ENCODE measurements at regions not wholly inside any gene's neighbourhood (a gene's known extent, or its start where the extent isn't known, plus 50 kb on each side); places are given as distances from the start of the nearest gene placed in this dataset.

DNA sequence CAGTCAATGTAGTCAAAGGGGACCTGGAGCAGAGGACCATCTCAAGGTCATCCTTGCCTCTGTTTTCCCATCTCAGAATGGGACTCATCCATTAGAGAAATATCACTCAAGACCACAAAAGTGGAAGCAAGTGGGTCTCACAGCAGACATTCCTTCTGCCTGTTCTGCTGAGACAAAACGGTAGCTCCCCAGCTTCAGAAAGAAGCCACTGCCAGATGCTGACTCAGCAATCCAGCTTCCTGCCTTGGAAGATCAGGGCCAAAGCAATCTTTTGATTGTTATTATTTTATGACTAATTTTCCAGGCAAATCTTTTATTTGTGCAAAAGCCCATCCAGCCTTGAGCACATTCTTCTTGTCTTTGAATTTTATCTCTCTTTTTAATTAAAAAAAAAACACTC is 86.8 kb downstream of the CCT6B start:
- H3K4me3 ChIP-seq (ENCODE audit: low read depth, low read length), result no peak overlapping the region
- DNase-seq (ENCODE audit: low read depth), result no peak
- TF ChIP-seq CTCF (IDR thresholded peaks at IDR 0.05; ENCODE audit: low read depth, low read length, missing control alignments), result no peak

- DNase-seq (ENCODE audit: low read depth), result no peak
- no peak for TF ChIP-seq CTCF (IDR thresholded peaks at IDR 0.05; ENCODE audit: low read depth, low read length, missing control alignments)
- no peak overlapping the region for H3K4me3 ChIP-seq (ENCODE audit: low read depth, low read length)
These were observed 88.6 kb downstream of the CCT6B start for GRCh38 chr17:34872640-34873039.

DNA sequence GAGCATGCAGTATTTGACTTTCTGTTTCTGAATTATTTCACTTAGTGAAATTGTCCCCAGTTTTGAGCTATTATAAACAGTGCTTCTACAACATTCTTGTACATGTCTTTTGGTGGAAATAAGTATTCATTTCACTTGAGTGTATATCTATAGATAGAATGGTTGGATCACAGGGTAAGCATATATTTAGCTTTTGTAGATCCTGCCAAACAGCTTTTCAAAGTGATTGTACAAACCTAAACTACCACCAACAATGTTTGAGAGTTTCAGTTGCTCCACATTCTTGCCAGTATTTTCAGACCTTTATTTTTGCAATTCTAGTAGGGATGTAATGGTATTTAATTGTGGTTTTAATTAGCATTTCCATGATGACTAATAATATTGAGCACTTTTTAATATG is 91.6 kb downstream of the CCT6B start:
- no peak for TF ChIP-seq CTCF (IDR thresholded peaks at IDR 0.05; ENCODE audit: low read depth, low read length, missing control alignments)
- no peak for DNase-seq (ENCODE audit: low read depth)
- H3K4me3 ChIP-seq (ENCODE audit: low read depth, low read length), result no peak overlapping the region

DNA sequence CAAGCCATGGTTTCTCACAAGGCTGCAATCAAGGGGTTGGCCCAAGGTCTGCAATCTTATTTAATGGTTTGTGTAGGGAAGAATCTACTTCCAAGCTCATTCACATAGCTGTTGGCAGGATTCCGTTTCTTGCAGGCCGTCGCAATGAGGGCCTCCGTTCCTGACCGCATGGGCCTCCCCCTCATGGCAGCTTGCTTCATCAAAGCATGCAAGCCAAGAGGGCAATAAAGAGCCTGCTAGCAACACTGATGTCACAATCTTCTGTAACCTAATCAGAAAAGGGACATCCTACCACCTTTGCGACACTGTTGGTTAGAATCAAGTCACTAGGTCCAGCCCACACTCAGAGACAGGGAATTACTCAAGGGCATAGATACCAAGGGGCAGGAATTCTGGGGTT is 95.5 kb downstream of the CCT6B start:
- no peak for TF ChIP-seq CTCF (IDR thresholded peaks at IDR 0.05; ENCODE audit: low read depth, low read length, missing control alignments)
- no peak overlapping the region for H3K4me3 ChIP-seq (ENCODE audit: low read depth, low read length)
- no peak for DNase-seq (ENCODE audit: low read depth)

GRCh38 chr17:34862384-34862783 is 98.9 kb downstream of the CCT6B start:
- TF ChIP-seq CTCF (IDR thresholded peaks at IDR 0.05; ENCODE audit: low read depth, low read length, missing control alignments), result no peak
- DNase-seq (ENCODE audit: low read depth), result no peak

DNA sequence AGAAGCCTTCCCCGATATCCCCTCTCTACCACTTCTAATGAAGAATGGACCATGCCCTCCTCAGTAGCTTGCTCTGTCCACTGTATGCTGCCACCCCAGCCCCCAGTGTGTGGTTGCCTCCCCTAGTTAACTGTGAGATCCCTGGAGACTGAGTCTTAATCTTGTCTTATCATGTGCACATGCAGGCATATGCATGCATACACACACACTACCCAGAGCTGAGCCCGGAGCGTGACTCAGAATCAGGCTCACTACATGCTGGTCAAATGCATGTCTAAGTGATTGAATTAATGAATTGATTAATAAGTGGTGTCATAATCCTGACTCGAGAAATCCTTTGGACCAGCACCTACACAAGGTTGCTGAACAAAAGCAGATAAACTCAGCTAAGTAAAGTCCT is 99.4 kb downstream of the CCT6B start:
- TF ChIP-seq CTCF (IDR thresholded peaks at IDR 0.05; ENCODE audit: low read depth, low read length, missing control alignments), result no peak
- no peak for DNase-seq (ENCODE audit: low read depth)
- H3K4me3 ChIP-seq (ENCODE audit: low read depth, low read length), result no peak overlapping the region

More at GRCh38 chr17:34862384-34862783, 98.9 kb downstream of the CCT6B start:
- no peak overlapping the region for H3K4me3 ChIP-seq (ENCODE audit: low read depth, low read length)

DNA sequence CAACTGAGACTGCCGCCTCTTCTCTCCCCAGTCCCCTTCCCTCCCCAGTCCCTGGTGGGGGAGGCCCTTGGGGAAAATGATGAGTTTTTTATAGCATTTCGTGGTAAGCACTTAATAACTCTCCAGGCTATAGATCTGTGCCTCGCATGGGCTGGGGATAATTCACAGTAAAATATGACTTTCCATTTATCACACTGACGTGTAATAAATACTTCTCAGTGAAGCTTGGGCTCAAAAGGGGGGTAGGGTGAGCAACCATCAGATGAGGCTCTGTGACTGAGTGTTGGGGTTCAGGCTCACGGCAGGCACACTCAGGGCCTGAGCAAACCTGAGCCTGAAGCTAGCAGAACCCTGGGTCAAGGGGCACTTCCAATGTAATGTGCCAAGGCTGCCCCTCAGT is 101.6 kb downstream of the CCT6B start:
- DNase-seq (ENCODE audit: low read depth), result no peak
- TF ChIP-seq CTCF (IDR thresholded peaks at IDR 0.05; ENCODE audit: low read depth, low read length, missing control alignments), result no peak
- no peak overlapping the region for H3K4me3 ChIP-seq (ENCODE audit: low read depth, low read length)

Measured in GM12864 (cell line).